ENCODE measurements at regions not wholly inside any gene's neighbourhood (a gene's known extent, or its start where the extent isn't known, plus 50 kb on each side); places are given as distances from the start of the nearest gene placed in this dataset.

GRCh38 chr12:89923091-89923490 lies 214.5 kb upstream of the ATP2B1 start:
- no peak overlapping the region for H2BK12ac ChIP-seq (ENCODE audit: insufficient read length, low read depth, low read length)
- H3K23ac ChIP-seq (ENCODE audit: insufficient read length, low read depth, low read length), result no peak overlapping the region
- no peak overlapping the region for H2BK15ac ChIP-seq (ENCODE audit: low read depth, low read length)
- no peak for TF ChIP-seq CTCF (conservative IDR thresholded peaks at IDR 0.05)
- no peak overlapping the region for H4K91ac ChIP-seq (ENCODE audit: insufficient read length, low read depth, low read length)
- DNase-seq, result no peak
- H2AFZ ChIP-seq (ENCODE audit: low read length), result no peak overlapping the region
- no peak overlapping the region for H3K27ac ChIP-seq (ENCODE audit: insufficient read length, low read depth, low read length)
- H3K18ac ChIP-seq (ENCODE audit: insufficient read length, low read depth, low read length), result no peak overlapping the region
- Mint-ChIP-seq H3K27ac (no peak overlapping the region), H3K36me3 (ENCODE audit: insufficient read depth in 1 of 3, low read depth in 3 of 3) (no peaks in the 10 kb centered on the region), H3K9me3 (no peaks in the 10 kb centered on the region), H3K27me3 (ENCODE audit: low read depth) (no peaks in the 10 kb centered on the region), H3K4me3 (no peak overlapping the region), H3K4me1 (peaks cover 9 to 12% of the 10 kb centered on the region in 2 experiments)
- H4K8ac ChIP-seq (replicated peaks; ENCODE audit: insufficient read length, low read depth, low read length), result no peak overlapping the region
- no peak overlapping the region for H2BK5ac ChIP-seq (ENCODE audit: insufficient read length, low read length)
- H2BK120ac ChIP-seq (ENCODE audit: low read depth, low read length, poor library complexity, severe bottlenecking), result no peak overlapping the region
- H3K4me1 ChIP-seq (ENCODE audit: insufficient read depth, low read length), result no peaks in the 10 kb centered on the region
- no peaks in the 10 kb centered on the region for H3K79me2 ChIP-seq (ENCODE audit: insufficient read depth, low read length)
- no peaks in the 10 kb centered on the region for H3K23me2 ChIP-seq (ENCODE audit: insufficient read length, low read depth, low read length, poor library complexity, severe bottlenecking)
- H3K9ac ChIP-seq (ENCODE audit: extremely low read depth, insufficient read length, low read length), result no peak overlapping the region
- H3K14ac ChIP-seq (ENCODE audit: insufficient read depth, low read length), result no peak overlapping the region
- no peak overlapping the region for H3K4ac ChIP-seq (ENCODE audit: low read depth, low read length)
- H3K4me2 ChIP-seq (ENCODE audit: insufficient read depth, insufficient read length, low read length), result no peak overlapping the region
- H3K9me3 ChIP-seq (ENCODE audit: control insufficient read depth, low read depth, low read length), result no peaks in the 10 kb centered on the region
- H2BK20ac ChIP-seq (ENCODE audit: low read depth, low read length, poor library complexity, severe bottlenecking), result no peak overlapping the region
- no peaks in the 10 kb centered on the region for H3K79me1 ChIP-seq (ENCODE audit: insufficient read depth, low read depth, low read length, poor library complexity, severe bottlenecking)
- no peaks in the 10 kb centered on the region for H3K27me3 ChIP-seq (ENCODE audit: insufficient read depth, low read length)
- no peaks in the 10 kb centered on the region for H4K20me1 ChIP-seq (ENCODE audit: control insufficient read depth, insufficient read depth, insufficient read length)
- H3K56ac ChIP-seq (ENCODE audit: insufficient read length, low read depth, low read length), result no peak overlapping the region
- H3T11ph ChIP-seq (ENCODE audit: low read length), result no peak overlapping the region
- no peak overlapping the region for H2AK5ac ChIP-seq (ENCODE audit: insufficient read length, low read length)
- H4K5ac ChIP-seq (ENCODE audit: insufficient read length, low read depth, low read length), result no peak overlapping the region

All from H9 (cell line).